NCI-H526 treated with DMSO at 0.1 percent for 48 hours (cell line): ENCODE measurements at regions not wholly inside any gene's neighbourhood (a gene's known extent, or its start where the extent isn't known, plus 50 kb on each side); places are given as distances from the start of the nearest gene placed in this dataset.

ENCODE experiments used
- DNase-seq: peaks from one replicate; lab custom pipeline; 2025; lab: John Stamatoyannopoulos, UW

DNA sequence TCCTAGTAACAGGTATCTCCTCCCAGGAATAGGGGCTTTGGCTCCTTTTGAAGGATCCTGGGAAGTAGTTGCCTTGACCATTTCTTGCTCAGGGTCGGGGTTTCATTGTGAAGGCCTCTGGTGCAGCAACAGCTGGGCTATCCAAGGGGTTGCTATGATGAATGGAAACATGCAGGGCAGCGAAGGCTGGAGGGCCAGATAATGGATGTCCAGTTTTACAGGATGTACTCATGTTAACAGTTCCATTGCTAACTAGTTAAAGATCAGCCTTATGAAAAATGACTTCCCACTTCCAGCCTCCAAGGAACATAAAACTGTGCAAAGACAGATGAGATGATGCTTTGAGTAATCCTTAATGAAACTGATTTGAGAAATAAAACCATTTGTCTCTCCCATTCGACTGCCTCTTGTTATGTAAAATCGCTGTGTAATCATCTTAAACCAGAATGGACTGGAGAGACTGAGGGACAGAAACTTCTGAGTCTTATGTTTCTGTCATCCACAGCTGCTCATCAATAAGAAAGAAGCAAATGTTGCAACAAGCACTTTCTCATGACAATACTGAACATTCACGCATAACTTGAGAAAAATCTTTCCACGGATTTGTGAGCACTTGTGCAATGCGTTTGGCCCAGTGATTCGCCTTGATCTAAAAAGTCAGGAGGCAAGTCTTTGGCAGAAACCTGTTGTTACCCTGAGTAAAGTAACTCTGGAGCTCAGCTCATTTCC, 473.5 kb upstream of the RGMA start:
- no peak for DNase-seq

DNA sequence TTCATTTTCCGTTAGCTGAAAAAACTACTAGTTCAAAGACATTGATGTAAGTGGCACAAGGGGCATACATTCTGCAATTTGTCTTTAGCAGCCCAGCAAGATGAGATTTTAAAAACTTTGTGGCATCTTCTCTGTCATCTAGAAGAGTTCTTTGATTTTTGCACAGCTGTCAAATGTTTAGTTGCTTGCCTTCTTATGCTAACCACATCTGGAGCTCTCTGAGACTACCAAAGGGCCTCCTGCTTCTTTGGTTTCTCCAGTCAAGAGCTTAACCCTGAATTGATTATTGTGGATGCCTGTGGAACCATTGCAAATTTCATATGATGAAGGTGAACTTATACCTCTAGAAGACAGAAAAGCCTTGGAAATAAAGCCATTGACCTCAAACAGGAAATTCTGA, 468.7 kb upstream of the RGMA start:
- no peak for DNase-seq

- DNase-seq, result no peak
These were observed 464.3 kb upstream of the RGMA start for GRCh38 chr15:93553167-93553935.

GRCh38 chr15:93543093-93543492, 454.1 kb upstream of the RGMA start:
- no peak for DNase-seq

DNA sequence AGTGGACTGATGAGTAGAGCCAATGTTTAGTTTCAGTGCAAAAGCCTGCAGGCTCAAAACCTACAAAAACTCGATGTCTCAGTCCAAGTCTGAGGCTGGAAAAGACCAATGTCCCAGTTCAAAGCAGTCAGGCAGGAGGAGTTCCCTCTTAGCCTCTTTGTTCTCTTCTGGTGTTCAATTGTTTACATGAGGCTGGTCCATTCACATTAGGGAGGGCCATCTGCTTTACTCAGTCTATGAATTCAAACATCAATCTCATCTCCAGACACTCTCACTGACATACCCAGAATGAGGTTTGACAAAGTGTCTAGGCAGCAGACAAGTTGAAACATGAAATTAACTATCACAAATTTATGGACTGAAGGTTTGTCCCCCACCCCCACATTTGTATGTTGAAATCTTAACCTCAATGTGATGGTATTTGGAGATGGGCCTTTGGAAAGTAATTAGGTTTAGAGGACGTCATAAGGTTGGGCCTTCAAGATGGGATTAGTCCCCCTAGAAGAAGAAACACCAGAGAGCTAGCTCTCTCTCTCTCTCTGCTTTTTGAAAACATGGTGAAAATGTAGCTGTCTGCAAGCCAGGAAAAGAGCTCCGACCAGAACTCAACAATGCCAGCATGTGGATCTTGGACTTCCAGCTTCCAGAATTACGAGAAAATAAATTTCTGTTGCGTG, 438.5 kb upstream of the RGMA start:
- DNase-seq, result no peak

GRCh38 chr15:93524432-93524831, 435.4 kb upstream of the RGMA start:
- DNase-seq, result no peak

- DNase-seq, result no peak
These were observed 434.5 kb upstream of the RGMA start for GRCh38 chr15:93523481-93523880.

GRCh38 chr15:93520206-93520605, 431.2 kb upstream of the RGMA start:
- DNase-seq, result no peak

GRCh38 chr15:93519599-93519998, 430.6 kb upstream of the RGMA start:
- no peak for DNase-seq

DNA sequence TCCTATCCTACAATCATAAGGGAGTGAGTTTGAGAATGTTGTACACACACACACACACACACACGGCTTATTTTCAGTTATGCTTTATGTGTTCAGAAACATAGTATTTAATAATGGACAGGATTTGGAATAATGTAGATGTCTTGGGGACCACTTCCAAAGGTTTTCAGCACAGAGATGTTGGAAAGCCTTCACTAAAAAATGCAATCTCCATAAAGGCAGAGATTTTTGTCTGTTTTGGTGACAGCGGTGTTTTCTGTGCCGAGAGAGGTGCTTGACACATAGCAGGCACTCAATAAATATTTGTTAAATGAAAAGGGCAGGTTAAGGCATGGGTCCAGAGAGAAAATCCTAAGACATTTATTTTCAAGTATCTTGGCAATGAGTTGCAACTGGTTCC, 428.2 kb upstream of the RGMA start:
- DNase-seq, result no peak

DNA sequence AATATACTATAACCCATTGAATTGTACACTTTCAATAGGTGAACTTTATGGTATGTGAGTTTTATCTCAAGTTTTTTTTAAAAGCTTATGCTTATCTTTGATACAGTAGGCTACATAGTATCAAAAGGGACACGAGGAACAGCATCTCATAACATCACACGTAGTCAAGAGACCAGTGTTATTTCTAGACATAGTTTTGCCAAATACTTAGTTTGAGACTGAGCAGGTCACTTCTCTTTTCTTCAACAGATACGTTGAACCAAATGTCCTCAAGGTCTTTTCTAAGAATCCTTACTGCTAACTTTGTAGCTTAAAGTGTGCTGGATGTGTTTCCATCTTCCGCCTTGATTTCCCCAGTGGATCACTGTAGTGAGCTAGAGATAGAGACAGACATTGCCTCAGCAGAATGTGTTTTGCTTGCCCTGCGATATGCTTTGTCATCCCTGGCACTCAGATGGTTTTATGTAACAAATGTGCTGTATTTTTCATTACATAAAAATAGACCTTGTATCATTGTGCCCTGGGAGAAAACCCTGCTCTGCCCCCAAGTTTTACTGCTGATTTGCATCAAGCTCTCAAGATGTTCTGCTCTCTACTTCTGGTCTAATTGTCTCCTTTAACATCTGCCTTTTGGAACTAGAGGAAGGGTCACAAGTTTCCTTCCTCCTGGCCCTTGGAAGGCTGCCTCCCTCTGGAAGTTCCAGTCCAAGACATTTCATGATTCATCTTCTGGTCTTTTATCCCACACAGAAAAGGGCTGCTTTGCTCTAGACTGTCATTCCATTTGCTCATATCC, 426.4 kb upstream of the RGMA start:
- DNase-seq, result no peak

DNA sequence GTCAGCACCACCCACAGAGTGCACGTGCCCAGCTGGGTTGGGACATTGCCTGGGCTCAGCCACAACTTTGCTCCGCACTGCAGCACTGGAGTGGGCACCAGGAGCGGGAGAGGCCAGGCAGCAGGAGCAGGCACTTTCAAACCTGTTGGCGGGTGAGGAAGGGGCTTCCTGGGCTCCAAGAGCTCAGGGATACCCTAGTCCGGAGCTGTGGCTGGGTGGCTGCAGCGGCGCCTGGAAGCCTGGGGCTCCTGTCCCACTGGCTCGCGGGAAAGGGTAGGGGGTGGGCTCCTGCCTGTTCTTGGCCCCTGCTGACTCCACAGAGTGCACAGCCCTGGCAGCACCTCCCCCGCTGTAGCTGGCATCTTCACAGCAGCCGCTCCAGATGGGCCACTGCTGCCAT, 417.6 kb upstream of the RGMA start:
- no peak for DNase-seq

DNA sequence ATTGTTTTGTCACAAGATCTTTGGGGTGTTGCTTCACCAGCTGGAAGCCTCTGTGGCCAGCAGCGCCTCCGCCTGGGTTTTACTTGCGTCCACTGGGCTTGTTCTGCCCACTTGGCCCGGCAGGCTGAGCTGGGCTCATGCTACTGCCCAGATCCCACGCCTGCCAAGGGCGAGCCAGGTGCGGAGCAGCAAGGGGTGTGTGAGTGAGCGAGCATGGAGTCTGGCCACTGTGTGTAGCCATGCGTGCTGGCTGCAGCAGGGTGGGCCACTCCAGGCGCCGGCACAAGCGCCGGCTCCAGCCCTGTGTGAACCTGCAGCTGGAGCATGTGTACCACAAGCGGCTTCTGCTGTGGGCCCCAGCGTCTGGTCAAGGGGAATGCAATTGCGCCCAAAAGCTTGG, 416.5 kb upstream of the RGMA start:
- no peak for DNase-seq

GRCh38 chr15:93501946-93502345, 412.9 kb upstream of the RGMA start:
- DNase-seq, result no peak

GRCh38 chr15:93500155-93500554, 411.1 kb upstream of the RGMA start:
- DNase-seq, result no peak

GRCh38 chr15:93497291-93497690, 408.3 kb upstream of the RGMA start:
- DNase-seq, result no peak

- DNase-seq, result no peak
These were observed 407.9 kb upstream of the RGMA start for GRCh38 chr15:93496888-93497287.

DNA sequence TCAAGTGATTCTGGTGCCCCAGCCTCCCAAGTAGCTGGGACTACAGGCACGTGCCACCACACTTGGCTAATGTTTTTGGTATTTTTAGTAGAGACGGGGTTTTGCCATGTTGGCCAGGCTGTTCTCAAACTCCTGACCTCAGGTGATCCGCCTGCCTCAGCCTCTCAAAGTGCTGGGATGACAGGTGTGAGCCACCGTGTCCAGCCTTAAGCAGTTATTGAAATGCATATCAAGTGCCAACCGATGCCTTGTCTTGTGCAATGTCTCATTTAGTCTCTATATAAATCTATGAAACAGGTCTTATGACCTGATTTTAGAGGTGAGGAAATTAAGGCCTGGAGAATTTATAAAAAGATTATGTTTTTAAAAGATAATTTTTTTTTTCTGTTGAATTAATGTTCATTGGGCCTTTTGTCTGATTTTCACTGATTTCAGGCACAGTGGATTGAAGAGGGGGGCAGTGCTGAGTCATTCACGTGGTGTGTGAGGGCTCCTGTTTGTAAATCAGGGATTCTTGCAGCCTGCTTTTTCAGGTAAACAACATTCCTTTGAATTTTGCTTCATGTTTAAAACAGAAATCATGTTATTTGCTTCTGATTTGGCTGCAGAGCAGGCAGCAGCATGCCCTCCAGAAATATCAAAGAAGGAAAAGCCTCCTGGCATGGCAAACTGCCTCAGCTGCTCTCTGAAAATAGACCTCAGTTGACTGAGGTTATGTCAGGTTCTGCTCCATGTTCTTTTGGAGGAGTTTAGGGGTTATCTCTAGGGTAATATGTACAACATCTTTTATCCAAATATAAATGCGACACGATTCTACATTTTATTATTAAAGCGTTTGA, 407.0 kb upstream of the RGMA start:
- DNase-seq, result no peak

DNA sequence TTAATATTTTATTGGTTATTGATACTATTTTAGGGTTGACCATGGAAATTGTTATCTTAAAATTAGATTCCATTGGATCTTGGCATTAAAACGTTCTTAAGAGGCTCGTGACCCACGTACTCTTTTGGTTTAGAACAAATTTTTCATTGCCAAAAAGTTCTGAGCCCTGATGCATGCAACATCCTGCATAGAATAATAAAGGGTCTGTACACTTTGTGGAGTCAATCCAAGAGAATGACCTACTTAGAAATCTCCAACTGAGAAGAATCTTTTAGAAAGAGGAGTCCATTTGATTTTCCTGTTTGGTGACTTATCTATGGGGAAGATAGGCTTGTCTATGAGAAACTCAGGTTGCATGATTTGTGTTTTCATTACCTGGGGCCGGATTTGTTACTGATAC, 404.2 kb upstream of the RGMA start:
- no peak for DNase-seq

GRCh38 chr15:93491291-93491690, 402.3 kb upstream of the RGMA start:
- DNase-seq, result no peak

DNA sequence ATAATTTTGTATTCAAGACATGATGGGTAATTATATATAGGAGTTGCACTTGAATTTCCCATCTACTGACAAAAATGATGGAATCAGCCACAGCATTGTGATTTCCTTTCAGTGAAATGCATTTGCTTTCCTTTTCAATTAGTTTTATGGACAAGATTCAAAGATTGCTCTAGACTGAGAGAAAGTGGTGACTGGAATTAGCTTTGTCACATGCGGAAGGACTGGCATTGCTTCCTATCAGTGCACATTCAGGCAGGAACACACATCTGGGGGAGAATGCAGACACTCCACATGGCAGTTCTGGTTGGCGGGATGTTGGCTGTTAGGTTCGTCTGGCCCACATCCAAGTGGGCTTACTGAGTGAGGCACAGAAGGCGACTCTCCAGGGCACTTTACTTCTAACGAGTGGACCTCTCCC, 399.3 kb upstream of the RGMA start:
- no peak for DNase-seq
